Right ventricle myocardium inferior (tissue), 1 donor: ENCODE measurements at regions not wholly inside any gene's neighbourhood (a gene's known extent, or its start where the extent isn't known, plus 50 kb on each side); places are given as distances from the start of the nearest gene placed in this dataset.
A peak's percentile ranks its signal among the peaks of the same experiment; 100 is the strongest.

ENCODE experiments used
- ATAC-seq: fragments of 200-7000 bp; cut with Tn5 transposase; one replicate; pipeline ENCODE4 v1.9.1; 2020; ENCODE audit warnings: mild to moderate bottlenecking, moderate library complexity
- DNase-seq: peaks from one replicate; pipeline ENCODE4 v3.0.0; 2021; ENCODE audit errors: missing footprints
- intact Hi-C: fragments of 100-400 bp; cut with DNase I; formaldehyde crosslinking; loops from one replicate; pipeline ENCODE4 v1.11.0; 2022
- donor health status: DM: no; HTN: yes; CAD: no; lungs with severe emphysema.

DNA sequence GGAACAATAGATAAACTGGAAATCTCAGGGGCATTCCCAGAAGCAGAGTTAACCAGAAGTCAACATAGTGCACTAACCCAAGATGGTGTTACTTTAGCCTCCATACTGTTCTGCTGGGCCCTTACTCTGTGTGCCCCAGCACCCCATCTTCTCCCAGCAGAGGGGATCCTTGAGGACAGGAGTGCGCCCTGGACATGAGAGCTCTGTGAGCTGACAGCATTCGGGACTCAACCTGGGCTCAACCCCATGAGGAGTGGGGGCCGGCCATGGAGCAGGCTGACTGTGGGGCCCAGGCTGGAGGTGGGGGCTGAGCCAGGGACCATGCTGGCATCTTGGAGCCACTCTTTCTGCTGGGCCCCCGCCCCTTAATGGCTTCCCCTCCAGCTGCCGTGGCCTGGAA is 156.3 kb upstream of the HS6ST1 start:
- intact Hi-C loops, result no loop called here
- DNase-seq (no peak), ATAC-seq (no peak)

DNA sequence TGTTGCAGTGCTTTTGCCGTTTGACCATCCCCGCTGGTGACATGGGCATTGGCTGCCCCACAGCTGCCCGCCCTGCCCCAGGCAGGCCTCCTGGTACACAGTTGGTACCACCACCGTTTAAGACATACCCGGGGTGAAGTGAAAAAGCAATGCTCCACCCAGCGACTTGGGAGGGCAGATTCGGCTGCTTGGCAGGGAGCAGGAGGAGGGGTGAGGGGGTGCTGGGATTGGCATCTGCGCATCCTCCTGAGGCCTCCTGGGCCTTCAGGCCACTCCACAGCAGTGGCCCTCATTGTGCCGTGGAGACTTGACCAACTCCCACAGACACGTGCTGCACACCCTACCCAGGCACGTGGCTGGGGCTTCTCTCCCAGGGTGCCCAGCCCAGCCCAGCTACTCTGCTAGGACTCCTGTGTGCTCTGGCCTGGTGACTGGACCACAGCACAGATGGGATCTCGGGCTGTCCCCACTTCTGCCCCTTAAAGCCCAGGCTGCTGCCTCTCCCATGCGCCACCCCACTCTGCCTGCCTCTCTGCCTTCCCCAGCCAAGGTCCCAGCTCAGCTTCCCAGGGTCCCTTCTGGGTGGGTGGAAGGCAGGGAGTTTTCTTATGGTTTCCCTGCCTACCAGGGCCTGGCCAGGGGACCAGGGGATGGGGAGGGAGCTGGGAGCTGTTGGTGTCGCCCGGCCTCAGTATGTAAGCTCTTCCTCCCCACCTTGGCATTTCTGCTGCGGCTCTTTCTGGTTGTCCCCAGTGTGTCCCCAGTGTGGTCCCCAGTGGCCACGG is 157.0 kb upstream of the HS6ST1 start:
- intact Hi-C loops, result no loop called here
- no peak for DNase-seq
- ATAC-seq, result no peak

DNA sequence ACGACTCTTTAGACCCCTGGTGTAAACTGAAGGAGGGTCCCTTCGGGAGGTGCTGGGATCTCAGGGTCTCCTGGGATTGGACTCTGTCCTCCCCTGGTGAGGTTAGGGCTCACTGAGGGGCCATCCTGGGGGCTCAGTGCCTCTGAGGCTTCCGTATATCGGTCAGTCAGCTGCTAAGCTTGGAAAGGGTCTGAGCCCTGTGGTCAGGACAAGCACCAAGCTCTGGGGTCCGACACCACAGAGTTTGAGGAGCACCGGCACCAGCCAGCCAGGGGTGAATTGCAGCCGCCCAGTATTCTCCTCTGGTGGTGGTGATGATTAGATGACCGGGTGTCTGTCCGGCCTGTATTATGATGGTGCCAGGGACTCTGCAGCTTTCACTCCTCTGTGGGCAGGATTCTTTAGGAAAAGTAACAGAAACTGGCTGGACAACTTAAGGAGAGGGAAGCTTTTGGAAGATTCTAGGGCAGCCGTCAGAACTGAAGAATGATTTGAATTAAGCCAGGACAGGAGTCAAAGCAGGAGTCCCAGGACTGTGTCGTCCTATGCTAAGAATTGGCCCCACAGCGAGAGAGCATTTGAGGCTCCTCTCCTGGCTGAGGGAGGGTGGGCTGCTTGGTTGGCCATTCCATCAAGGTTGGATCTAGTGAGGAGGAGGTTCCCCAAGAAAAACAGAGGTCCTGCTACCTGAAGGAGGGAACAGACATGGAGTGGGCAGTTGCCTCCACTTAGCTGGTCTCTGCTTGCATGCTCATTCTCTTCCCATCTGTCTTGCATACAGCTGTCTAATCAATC is 158.6 kb upstream of the HS6ST1 start:
- intact Hi-C loops, result no loop called here
- no peak for DNase-seq
- ATAC-seq, result no peak

DNA sequence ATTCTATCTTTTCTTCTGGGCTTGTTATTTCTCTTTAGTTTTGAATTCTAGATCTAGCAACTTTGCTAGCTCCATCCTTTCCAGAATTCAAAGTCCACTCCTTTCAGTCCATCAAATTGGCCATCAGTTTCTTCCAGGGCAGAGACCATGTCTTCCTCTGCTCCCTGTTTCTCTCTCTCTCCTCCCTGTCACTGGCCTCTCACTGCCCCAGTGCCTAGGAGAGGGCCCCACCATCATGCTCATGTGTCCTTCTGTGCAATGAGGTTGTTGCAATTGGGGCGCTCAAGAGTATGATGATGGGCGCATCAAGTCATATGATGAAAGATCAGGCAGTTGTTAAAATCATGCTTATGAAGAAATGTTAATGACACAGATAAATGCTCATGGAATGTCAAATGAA is 159.2 kb upstream of the HS6ST1 start:
- ATAC-seq, result no peak
- intact Hi-C loops, result no loop called here
- DNase-seq, result no peak

DNA sequence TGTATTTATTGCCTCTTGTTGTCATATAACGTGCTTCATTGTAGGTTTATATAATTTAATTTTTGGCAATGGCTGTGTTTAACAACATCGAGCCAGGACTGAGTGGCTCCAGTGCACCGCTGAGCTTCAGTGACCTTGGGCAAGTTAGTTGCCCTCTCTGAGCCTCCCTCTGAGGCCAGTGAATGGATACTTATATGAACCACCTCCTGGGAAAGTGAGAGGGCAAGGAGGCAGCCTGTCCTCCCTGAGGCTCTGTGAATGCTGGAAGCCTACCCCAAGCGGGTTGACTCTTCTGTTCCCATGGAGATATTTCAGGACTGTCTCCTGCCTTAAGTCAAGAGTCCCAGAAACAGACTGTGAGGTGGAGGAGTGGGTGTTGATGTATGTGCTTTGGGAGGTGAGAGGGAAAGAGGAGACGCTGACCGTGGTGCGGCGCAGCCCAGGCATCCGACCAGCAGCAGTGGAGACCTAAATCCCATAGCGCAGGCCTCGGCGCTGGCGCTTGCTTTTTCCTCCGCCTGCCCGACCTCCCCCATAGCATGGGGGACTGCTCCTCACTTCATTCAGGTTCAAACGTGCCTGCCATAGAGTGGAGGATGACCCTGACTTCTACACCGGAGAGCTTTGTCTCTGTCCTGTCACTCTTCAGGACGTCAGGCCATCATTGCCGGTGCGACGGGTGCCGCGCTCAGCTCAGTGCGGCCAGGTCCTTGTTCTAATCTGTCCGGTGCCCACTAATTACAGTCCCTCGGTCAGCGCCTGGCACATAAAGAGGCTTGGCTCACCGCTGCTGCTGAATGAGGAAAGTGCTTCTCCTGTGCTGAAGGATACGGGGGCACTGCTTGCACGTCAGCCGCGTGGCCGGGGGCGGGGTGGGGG is 167.3 kb upstream of the HS6ST1 start:
- ATAC-seq (no peak), DNase-seq (no peak)

DNA sequence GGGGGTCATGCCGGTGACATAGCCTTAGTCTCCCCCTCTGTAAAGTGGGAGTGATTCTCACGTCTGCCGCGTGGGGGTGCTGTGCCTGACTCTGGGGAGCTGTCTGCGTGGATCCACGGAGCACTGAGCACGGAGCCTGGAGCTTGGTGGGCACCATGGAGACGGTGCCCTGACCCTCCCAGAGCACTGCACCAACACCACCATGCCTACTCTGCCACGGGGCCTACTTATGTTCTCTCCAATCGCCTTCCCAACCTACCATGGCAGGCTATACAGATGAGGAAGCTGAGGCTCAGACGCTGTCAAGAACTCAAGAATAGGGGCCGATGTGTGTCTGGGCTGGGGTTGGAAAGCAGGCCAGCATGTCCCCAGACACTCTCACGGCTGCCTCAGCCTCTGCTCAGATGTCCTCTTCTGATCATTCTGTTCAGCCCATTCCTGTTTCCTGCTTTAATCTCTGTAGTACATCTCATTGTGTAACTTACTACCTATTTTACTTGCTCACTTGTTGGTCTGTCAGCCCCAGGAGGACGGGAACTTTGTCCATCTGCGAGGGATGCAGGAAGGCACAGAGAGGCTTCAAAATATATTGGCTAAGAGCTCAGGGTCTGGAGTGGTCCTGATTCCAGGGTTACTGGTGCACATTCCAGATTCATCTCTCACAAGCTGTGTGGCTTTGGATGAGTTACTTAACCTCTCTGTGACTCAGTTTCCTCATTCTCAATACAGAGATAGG is 168.1 kb upstream of the HS6ST1 start:
- ATAC-seq (peak; percentile 26), DNase-seq (no peak)
- intact Hi-C loops, result no loop called here

More for the DNA sequence above, 167.3 kb upstream of the HS6ST1 start:
- intact Hi-C loops, result no loop called here

DNA sequence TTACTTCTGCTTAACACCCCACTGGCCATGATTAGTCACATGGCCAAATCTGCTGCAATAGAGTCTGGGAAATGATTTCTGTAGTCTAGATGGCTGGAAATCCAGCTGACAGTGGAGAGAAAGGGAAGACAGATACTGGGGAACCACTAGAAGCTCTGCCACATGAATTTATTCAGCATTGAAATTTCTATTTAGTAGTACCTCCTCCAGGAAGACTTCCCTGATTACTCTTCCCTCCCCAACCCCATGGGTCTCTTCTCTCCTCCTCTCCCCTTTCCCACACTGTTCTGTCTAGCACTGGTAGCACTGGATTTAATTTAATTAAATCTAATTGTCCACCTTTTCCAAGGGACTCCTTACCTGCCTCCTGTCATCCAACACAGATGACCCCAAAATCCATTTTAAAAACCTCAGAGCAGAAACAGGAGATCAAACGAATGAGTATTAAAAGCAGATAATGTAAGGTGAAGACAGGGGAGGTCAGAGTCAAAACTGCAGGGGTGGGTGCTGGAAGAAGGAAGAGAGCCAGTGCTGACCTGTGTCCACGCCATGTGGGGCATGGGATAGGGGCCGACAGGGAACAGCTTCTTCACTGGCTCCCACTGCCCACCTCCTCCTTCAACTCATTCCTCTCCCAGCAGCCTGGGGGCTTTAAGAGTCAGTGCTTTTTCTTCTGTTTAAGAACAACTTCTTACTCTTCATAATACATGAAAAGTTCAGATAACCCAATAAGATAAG is 169.2 kb upstream of the HS6ST1 start:
- no peak for DNase-seq
- no peak for ATAC-seq
- intact Hi-C loops, result no loop called here

DNA sequence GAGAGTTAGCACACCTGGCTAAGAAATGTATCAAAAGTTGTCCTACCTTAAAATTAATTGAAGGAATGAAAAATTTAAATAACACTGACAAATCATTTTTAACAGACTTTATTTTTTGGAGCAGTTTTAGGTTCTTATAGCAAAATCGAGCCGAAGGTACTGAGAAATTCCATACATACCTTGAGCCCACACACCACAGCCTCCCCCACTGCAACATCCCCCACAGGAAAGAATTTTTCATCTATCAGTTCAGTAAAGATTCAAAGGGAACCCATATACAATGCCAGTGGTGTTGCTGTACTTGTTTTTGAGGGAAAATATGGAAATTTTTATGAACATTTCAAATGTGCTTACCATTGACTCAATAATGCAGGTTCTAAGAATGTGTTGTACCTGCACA is 169.8 kb upstream of the HS6ST1 start:
- ATAC-seq (no peak), DNase-seq (no peak)
- intact Hi-C loops, result no loop called here

DNA sequence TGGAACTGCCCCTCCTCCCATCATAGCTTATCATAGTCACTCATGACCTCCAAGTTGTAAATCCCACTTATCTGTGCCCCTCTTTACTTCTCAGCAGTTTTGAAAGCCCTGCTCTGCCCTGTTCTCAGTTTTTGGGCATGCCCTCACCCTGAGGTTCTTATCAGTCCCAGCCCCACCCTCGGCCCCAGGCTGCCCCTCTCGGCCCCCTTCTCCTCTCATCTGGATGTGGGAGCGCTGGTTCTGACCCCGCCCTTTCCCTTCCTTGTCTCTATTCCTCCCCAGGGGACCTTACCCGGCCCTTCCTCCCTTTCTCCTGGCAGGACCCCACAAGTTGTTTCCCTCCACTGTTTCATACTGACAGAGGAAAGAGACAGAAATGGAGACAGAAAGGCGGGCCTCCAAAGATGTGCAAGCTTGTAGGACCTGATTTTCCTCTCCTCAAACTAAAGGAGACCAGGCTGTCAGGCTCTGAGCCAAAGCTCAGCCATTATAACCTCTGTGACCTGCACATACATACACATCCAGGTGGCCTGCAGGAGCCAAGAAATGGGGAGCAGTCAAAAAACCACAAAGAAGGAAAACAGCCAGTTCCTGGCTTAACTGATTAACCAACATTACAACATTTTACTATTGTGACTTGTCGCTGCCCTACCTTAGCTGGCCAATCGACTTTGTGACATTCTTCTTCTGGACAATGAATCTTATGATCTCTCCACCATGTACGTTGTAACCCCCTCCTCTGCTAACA is 171.0 kb upstream of the HS6ST1 start:
- ATAC-seq (no peak), DNase-seq (no peak)
- intact Hi-C loops, result no loop called here

DNA sequence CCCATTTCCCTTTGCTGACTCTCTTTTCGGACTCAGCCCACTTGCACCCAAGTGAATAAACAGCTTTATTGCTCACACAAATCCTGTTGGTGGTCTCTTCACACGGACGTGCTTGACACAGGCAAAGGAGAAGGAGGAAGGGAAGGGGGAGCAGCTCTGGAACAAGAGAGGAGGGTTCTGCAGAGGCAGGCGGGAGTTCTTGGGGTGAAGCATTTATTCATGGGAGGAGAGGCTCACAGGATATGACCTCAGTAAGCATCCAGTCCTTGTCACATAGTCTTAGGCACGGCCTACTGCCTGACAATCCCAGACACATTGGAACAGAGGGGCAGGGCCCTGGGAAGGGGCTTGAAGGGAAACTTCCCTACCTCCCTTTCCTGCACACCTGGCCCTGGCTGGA is 171.7 kb upstream of the HS6ST1 start:
- intact Hi-C loops, result no loop called here
- no peak for DNase-seq
- no peak for ATAC-seq

DNA sequence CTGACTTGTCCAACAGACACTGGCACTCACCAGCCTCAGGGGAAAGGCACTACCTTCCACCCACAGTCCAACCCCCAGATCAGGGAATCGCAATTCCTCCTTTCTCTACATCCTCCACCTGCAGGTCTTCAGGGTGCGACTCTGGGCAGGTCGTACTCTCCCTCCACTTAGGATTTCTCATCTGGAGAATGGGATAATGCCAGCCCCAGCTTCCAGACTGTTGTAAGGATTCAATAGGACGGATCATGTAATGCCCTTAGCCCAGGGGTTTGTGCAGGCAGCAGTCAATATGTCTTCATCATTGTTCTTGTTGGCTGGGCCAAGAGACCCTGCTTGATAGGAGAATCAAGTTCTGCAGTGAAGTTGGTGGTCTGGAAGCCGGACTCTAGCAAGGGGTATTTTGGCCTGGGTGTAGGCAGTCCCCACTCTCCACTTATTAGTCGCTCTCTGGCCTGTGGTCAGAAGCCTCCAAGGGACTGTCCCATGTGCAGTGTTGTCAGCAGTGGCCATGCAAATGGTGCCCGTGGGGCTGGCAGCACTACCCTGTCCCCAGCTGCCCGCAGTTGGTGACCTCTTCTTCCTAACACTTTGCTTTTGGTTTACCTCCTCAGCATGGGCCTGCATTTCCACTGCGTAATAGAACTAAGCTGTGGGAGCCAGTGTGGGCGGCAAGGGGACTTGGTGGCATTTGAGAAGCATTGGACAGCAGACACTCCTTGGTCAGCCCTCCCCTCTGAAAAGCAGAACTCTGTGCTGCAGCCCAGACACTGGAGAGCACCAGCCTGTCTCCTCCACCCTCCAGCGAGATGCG is 172.4 kb upstream of the HS6ST1 start:
- no peak for ATAC-seq
- intact Hi-C loops, result no loop called here
- DNase-seq, result no peak

DNA sequence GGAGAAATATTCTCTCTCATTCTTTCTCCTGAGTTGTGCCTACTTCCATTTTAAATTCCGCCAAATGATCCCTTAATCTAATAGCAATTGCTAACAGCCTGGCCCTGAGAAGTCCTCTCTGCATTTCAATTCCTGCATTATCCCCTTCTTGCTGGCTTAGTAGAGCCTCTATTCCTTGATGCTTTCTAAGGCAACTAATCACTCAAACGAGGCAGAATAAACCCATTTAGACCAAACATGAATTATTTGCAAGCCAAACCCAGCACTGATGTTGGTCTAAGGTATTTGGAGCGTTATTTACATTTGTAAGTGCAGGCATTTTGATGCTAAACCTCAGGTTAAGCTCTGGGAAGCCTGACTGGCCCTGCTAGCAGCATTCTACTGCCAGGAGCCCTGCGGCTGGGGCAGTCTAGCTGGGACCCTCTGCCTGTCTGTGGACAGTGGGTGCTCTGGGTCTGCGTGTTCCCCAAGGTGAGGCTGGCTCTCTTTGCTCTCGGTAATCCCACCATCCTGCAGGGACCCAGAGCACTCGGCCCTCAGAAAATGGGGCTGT is 173.1 kb upstream of the HS6ST1 start:
- intact Hi-C loops, result no loop called here
- DNase-seq, result no peak
- no peak for ATAC-seq

DNA sequence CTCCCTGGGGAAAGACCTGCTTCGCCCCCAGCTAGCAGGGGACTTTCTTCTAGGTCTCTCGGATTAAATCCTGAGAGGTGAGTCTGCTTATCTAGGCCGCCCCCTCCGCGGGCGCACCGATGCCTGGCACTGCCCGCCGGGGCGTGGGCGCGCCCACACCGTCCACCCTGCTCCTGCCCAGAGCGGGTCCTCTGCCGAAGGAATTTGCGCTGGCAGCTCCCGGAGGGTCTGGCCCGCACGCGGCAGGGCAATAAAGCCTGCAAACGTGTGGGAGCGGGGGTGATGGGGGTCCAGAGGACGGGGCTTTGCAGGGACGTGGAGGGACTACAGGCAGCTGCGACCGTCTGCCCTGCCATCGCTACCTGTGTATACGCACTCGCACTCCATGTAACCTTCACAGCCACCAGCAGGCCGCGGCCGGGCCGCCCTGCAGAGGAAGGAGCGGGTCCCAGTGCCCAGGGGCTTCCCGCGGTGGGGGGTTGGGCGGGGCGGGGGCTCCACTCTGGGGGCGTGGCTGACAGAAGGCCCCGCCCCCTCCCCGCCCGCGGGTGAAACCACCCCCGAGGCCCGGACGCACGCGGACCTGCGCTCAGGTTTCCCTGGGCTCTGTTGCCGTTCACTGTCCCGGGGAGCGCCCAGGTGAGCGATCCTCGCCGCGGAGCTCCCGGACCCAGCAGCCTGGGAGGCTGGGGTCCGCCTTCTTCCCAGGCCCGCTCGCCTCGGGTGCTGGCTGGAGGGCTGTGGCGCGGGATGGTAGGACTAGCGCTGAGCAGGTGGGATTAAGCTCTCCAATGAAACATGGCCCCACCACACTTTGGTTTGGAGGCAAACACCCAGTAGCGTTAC is 174.5 kb upstream of the HS6ST1 start:
- ATAC-seq (no peak), DNase-seq (no peak)
- intact Hi-C loops, result no loop called here

DNA sequence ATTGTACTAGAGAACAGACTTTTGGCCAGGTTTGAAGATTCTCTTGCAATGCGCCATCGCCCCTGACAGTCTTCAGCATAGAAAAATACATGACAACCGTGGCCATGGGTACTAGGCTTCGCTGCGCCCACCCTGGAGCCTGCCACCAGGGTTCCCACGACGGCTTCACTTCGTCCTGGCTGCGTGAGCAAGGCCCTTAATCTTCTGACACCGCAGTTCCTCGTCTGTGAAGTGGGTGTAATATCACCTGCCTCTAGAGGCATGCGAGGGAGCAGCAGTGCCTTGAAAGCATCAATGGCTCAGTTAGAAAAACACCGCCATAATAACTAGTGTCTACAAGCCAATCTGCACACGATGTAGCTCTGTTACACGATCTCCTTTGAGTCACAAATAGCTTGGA is 175.2 kb upstream of the HS6ST1 start:
- DNase-seq (no peak), ATAC-seq (no peak)
- intact Hi-C loops, result loop anchor here (1.0 to 2.0 kb wide), 3 partner anchors 27 to 171 kb away; no protein-coding TSS in a partner anchor

DNA sequence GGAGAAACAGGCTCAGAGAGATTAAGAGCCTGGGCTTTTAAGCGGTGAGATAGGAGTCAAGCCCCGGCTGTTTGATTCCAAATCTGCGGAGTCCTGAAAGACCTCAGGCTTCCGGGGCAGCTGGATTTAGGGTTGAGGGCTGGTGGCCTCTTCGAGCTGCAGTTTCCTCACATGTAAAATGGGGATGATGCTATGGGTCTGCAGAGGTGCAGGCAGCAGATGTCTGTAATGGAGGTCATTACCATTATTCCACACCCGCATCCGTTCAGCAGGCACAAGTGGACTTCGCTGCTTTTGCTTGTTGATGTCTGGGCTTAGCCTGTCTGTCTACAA is 175.6 kb upstream of the HS6ST1 start:
- ATAC-seq, result no peak
- intact Hi-C loops, result loop anchor here (1.0 to 2.0 kb wide), 3 partner anchors 27 to 171 kb away; no protein-coding TSS in a partner anchor
- DNase-seq, result no peak
